Panc1 (cell line): ENCODE measurements at regions not wholly inside any gene's neighbourhood (a gene's known extent, or its start where the extent isn't known, plus 50 kb on each side); places are given as distances from the start of the nearest gene placed in this dataset.

Experiments used
- ATAC-seq: fragments of 200-7000 bp; cut with Tn5 transposase; 2 replicates; pipeline ENCODE4 v1.9.1; 2020; ENCODE audit warnings: mild to moderate bottlenecking, moderate library complexity
- BruUV-seq: library from RNA; stranded (reverse); fragments of 400-500 nt; replicated peaks from 2 replicates; lab custom pipeline; 2021; lab: Mats Ljungman, UMichigan
- CTCF ChIA-PET: fragments of 300-600 bp; sonication (Branson Sonifier 250); formaldehyde crosslinking; loops from one replicate; lab custom pipeline; 2022; ENCODE audit warnings: antibody characterized with exemption; lab: Charles Lee
- POLR2A ChIA-PET: fragments of 300-600 bp; sonication (Branson Sonifier 250); formaldehyde crosslinking; loops from one replicate; lab custom pipeline; 2022; ENCODE audit warnings: antibody characterized with exemption; lab: Charles Lee
- DNase-seq: peaks from one replicate; pipeline ENCODE4 v3.0.0-alpha.2; 2010; ENCODE audit warnings: low read depth, low spot score
- H3K27ac ChIP-seq: 2 replicates; pipeline ENCODE4 v1.5.1; 2011; ENCODE audit warnings: mild to moderate bottlenecking, low read length, inconsistent platforms
- H3K27me3 ChIP-seq: fragments of 200-500 bp; sonication (Bioruptor generic); 2 replicates; pipeline ENCODE4 v1.6.0; 2014; ENCODE audit warnings: low read length, inconsistent platforms; ENCODE audit not compliant: control insufficient read depth, insufficient read depth
- H3K36me3 ChIP-seq: fragments of 200-500 bp; sonication (Bioruptor generic); 2 replicates; pipeline ENCODE4 v1.5.1; 2014; ENCODE audit warnings: inconsistent platforms, mild to moderate bottlenecking, low read length, moderate library complexity; ENCODE audit not compliant: control insufficient read depth, insufficient read depth
- H3K4me1 ChIP-seq: 2 replicates; pipeline ENCODE4 v1.5.1; 2011; ENCODE audit warnings: inconsistent platforms, mild to moderate bottlenecking, low read length, moderate library complexity; ENCODE audit not compliant: control insufficient read depth, insufficient read depth
- H3K4me3 ChIP-seq, 2 experiments: 2 replicates each; pipeline ENCODE4 v1.5.1; 2011 to 2012; ENCODE audit warnings: low read depth in 2 of 2, low read length in 2 of 2, mild to moderate bottlenecking in 2 of 2, inconsistent platforms in 1 of 2, moderate library complexity in 1 of 2
- H3K9me3 ChIP-seq: fragments of 200-500 bp; sonication (Bioruptor generic); 2 replicates; pipeline ENCODE4 v1.5.1; 2014; ENCODE audit warnings: low read depth, mild to moderate bottlenecking, inconsistent platforms, low read length, moderate library complexity; ENCODE audit not compliant: control insufficient read depth, insufficient read depth
- POLR2AphosphoS5 ChIP-seq: IDR thresholded peaks from 2 replicates; pipeline ENCODE4 v1.6.1; 2012; ENCODE audit warnings: mild to moderate bottlenecking, low read depth, low read length, moderate library complexity
- SIN3A ChIP-seq: IDR thresholded peaks from 2 replicates; pipeline ENCODE4 v1.6.1; 2012; ENCODE audit warnings: low read depth, mild to moderate bottlenecking, low read length, moderate library complexity, borderline replicate concordance; ENCODE audit not compliant: insufficient read depth
- TCF7L2 ChIP-seq: IDR thresholded peaks from 2 replicates; pipeline ENCODE4 v1.6.1; 2011; ENCODE audit warnings: mild to moderate bottlenecking, low read depth, low read length, inconsistent platforms
- in situ Hi-C: cut with HindIII; loops from 2 replicates; pipeline ENCODE4 v1.10.0; 2016; ENCODE audit warnings: low sequenced_read_pairs, low pct_unique_long_range_greater_than_20kb
- intact Hi-C: fragments of 100-400 bp; cut with micrococcal nuclease; formaldehyde crosslinking; loops from one replicate; pipeline ENCODE4 v1.10.0; 2022; ENCODE audit not compliant: unreplicated experiment
- TF ChIP-seq, protein P1 (sequence below): fragments of 450-650 bp; IDR thresholded peaks from 2 replicates; pipeline ENCODE4 v1.5.1; 2017; ENCODE audit warnings: mild to moderate bottlenecking
- TF ChIP-seq, protein P2 (sequence below), 2 experiments: IDR thresholded peaks; 2 replicates each; pipeline ENCODE4 v1.6.1; 2011 to 2012; ENCODE audit warnings: low read depth in 2 of 2, control low read depth in 1 of 2, low read length in 1 of 2, mild to moderate bottlenecking in 1 of 2, moderate library complexity in 1 of 2; ENCODE audit not compliant: insufficient read depth in 1 of 2

DNA sequence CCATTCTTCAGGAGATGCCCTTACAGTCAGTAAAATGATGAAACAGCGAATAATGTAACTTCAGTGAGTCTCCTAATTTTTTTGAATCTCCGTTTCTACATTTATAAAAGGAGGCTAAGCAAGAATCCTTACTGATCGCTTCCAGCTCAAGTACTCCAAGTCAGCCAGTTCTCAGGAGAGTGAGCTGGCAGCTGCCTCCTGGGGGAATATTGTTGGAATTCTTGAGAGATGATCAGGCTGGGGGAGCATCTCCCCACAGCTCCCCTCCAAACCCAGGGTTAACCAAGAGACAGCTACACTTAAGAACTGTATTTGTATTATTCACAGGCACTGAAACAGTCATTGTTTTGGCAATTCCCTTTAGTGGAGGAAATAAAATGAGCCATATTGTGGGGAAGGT, 89.1 kb upstream of the PCSK2 start:
- TF ChIP-seq, protein P1, sequence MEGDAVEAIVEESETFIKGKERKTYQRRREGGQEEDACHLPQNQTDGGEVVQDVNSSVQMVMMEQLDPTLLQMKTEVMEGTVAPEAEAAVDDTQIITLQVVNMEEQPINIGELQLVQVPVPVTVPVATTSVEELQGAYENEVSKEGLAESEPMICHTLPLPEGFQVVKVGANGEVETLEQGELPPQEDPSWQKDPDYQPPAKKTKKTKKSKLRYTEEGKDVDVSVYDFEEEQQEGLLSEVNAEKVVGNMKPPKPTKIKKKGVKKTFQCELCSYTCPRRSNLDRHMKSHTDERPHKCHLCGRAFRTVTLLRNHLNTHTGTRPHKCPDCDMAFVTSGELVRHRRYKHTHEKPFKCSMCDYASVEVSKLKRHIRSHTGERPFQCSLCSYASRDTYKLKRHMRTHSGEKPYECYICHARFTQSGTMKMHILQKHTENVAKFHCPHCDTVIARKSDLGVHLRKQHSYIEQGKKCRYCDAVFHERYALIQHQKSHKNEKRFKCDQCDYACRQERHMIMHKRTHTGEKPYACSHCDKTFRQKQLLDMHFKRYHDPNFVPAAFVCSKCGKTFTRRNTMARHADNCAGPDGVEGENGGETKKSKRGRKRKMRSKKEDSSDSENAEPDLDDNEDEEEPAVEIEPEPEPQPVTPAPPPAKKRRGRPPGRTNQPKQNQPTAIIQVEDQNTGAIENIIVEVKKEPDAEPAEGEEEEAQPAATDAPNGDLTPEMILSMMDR, result no peak
- TF ChIP-seq, protein P2, sequence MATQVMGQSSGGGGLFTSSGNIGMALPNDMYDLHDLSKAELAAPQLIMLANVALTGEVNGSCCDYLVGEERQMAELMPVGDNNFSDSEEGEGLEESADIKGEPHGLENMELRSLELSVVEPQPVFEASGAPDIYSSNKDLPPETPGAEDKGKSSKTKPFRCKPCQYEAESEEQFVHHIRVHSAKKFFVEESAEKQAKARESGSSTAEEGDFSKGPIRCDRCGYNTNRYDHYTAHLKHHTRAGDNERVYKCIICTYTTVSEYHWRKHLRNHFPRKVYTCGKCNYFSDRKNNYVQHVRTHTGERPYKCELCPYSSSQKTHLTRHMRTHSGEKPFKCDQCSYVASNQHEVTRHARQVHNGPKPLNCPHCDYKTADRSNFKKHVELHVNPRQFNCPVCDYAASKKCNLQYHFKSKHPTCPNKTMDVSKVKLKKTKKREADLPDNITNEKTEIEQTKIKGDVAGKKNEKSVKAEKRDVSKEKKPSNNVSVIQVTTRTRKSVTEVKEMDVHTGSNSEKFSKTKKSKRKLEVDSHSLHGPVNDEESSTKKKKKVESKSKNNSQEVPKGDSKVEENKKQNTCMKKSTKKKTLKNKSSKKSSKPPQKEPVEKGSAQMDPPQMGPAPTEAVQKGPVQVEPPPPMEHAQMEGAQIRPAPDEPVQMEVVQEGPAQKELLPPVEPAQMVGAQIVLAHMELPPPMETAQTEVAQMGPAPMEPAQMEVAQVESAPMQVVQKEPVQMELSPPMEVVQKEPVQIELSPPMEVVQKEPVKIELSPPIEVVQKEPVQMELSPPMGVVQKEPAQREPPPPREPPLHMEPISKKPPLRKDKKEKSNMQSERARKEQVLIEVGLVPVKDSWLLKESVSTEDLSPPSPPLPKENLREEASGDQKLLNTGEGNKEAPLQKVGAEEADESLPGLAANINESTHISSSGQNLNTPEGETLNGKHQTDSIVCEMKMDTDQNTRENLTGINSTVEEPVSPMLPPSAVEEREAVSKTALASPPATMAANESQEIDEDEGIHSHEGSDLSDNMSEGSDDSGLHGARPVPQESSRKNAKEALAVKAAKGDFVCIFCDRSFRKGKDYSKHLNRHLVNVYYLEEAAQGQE (IDR thresholded peaks at IDR 0.05; ENCODE audit: insufficient read depth in 1 of 2, low read depth in 2 of 2, low read length in 1 of 2), result no peak
- TF ChIP-seq POLR2AphosphoS5, result no peak
- TF ChIP-seq TCF7L2, result no peak
- TF ChIP-seq SIN3A, result no peak
- H3K9me3 ChIP-seq, result no peaks in the 10 kb centered on the region
- ATAC-seq (no peak), DNase-seq (no peak)
- no peaks in the 10 kb centered on the region for H3K36me3 ChIP-seq
- no peaks in the 10 kb centered on the region for H3K27me3 ChIP-seq
- CTCF ChIA-PET, result no interaction called here
- intact Hi-C loops (no loop called here), in situ Hi-C loops (no loop called here)
- H3K4me3 ChIP-seq, result no peak overlapping the region
- BruUV-seq, result no TSS peak
- no peak overlapping the region for H3K27ac ChIP-seq
- POLR2A ChIA-PET, result no interaction called here
- H3K4me1 ChIP-seq, result no peaks in the 10 kb centered on the region

DNA sequence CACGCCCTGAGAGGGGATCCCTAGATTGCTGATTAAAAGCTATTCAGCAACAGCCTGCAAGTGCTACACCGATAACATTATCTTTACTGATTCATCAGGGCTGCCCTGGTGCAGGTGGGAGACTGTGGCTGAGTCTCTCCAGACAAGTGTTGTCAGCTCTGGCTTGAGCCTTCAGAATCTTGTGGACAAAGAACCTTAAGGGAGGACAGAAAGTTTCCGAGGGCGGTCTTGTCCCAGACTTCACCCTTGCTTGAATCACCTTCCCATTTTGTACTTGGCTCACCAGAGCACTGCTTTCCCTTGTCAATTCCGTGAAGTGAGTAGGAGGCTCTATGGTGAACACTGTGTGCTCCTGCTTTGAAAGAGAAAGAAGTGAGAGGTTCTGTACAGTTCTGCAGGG, 88.6 kb upstream of the PCSK2 start:
- intact Hi-C loops (no loop called here), in situ Hi-C loops (no loop called here)
- Histone ChIP-seq H3K27me3 (no peaks in the 10 kb centered on the region), H3K9me3 (no peaks in the 10 kb centered on the region), H3K4me1 (no peaks in the 10 kb centered on the region), H3K4me3 (no peak overlapping the region), H3K36me3 (no peaks in the 10 kb centered on the region), H3K27ac (no peak overlapping the region)
- TF ChIP-seq TCF7L2 (no peak), POLR2AphosphoS5 (no peak)
- TF ChIP-seq, protein P1, result no peak
- ChIA-PET CTCF (no interaction called here), POLR2A (no interaction called here)
- BruUV-seq, result no TSS peak
- no peak for DNase-seq
- no peak for ATAC-seq

DNA sequence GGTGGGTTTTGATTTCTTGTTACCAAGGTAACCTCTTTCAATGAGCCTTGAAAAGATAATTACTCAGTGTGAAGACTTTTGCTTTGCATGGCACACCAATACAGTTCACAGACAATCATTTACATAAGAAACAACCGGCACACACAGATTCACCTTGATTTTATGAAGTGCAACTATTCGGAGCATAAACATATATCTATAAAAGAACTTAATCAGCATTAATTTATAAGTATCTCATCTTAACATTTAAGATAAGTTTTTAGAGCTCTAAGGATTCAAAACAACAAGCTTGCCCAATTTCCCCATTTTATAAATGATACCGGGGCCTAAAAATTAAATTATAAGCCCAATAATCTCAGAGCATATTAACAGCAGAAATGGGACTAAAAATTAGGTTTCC, 85.9 kb upstream of the PCSK2 start:
- H3K36me3 ChIP-seq, result no peaks in the 10 kb centered on the region
- no peaks in the 10 kb centered on the region for H3K9me3 ChIP-seq
- ATAC-seq (no peak), DNase-seq (no peak)
- CTCF ChIA-PET, result no interaction called here
- in situ Hi-C loops (no loop called here), intact Hi-C loops (no loop called here)
- TF ChIP-seq TCF7L2 (no peak), SIN3A (no peak)
- TF ChIP-seq, protein P1, result no peak
- TF ChIP-seq, protein P2 (IDR thresholded peaks at IDR 0.05; ENCODE audit: insufficient read depth in 1 of 2, low read depth in 2 of 2, low read length in 1 of 2), result no peak
- no TSS peak for BruUV-seq
- no peaks in the 10 kb centered on the region for H3K4me1 ChIP-seq
- POLR2A ChIA-PET, result no interaction called here
- H3K4me3 ChIP-seq, result no peak overlapping the region
- no peak overlapping the region for H3K27ac ChIP-seq
- no peaks in the 10 kb centered on the region for H3K27me3 ChIP-seq
